Mammary epithelial cell (primary cell): ENCODE measurements at regions not wholly inside any gene's neighbourhood (a gene's known extent, or its start where the extent isn't known, plus 50 kb on each side); places are given as distances from the start of the nearest gene placed in this dataset.

ENCODE experiments used
- CTCF ChIP-seq, 2 donors: IDR thresholded peaks in 1 of 2; conservative IDR thresholded peaks in 1 of 2; 2 replicates each; pipeline ENCODE4 v1.5.1; 2011 to 2012; ENCODE audit warnings: inconsistent platforms in 2 of 2, low read length in 2 of 2, mild to moderate bottlenecking in 2 of 2, control low read depth in 1 of 2, low read depth in 1 of 2; ENCODE audit not compliant: insufficient read depth in 1 of 2; ENCODE audit errors: extremely low read depth in 1 of 2
- EZH2 ChIP-seq: IDR thresholded peaks from 2 replicates; pipeline ENCODE4 v1.6.1; 2012; ENCODE audit warnings: low read length, inconsistent platforms, borderline replicate concordance

GRCh38 chr7:119895320-119895719 lies 377.7 kb upstream of the KCND2 start:
- TF ChIP-seq CTCF (conservative IDR thresholded peaks at IDR 0.05 in 1 of 2, IDR thresholded peaks at IDR 0.05 in 1 of 2; ENCODE audit: extremely low read depth in 1 of 2, insufficient read depth in 1 of 2, low read depth in 1 of 2, low read length in 2 of 2) (no peak), EZH2 (no peak)
